ENCODE measurements at regions not wholly inside any gene's neighbourhood (a gene's known extent, or its start where the extent isn't known, plus 50 kb on each side); places are given as distances from the start of the nearest gene placed in this dataset.

DNA sequence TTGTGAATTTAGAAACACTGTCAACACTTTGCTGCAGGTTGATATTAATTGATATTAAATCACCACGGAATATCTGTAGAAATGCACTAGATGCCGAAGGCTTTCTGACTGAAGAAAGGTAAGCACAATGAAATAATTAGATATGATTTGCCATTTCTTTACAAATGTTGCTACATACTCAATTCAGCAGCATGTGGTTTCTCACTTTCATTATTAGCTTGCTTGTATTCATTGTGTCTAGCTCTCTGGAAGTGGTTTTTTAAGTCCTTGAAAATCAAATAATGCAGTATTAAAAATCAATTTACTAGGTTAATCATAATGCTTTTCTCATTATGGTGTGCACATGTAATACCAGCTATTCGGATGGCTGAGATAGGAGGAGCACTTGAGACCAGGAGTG is 231.3 kb upstream of the MARCKS start:
- TF ChIP-seq CTCF (IDR thresholded peaks at IDR 0.05): no peak
- TF ChIP-seq POLR2A (IDR thresholded peaks at IDR 0.05): no peak
- no peak for TF ChIP-seq POLR2AphosphoS5 (IDR thresholded peaks at IDR 0.05)
- TF ChIP-seq EP300 (IDR thresholded peaks at IDR 0.05): no peak
